Hematopoietic multipotent progenitor cell treated with erythropoietin and hydrocortisone succinate and interleukin-3 and kit ligand, for 15 days (in vitro differentiated cells): ENCODE measurements at regions not wholly inside any gene's neighbourhood (a gene's known extent, or its start where the extent isn't known, plus 50 kb on each side); places are given as distances from the start of the nearest gene placed in this dataset.
"Not testable (repeated sequence)": the region's sequence is repeated elsewhere in the genome, so short reads cannot be mapped to it uniquely, and the experiment has no call there.

Experiments used
- DNase-seq: peaks from one replicate; pipeline ENCODE4 v3.0.0-alpha.2; 2015; ENCODE audit warnings: low spot score

DNA sequence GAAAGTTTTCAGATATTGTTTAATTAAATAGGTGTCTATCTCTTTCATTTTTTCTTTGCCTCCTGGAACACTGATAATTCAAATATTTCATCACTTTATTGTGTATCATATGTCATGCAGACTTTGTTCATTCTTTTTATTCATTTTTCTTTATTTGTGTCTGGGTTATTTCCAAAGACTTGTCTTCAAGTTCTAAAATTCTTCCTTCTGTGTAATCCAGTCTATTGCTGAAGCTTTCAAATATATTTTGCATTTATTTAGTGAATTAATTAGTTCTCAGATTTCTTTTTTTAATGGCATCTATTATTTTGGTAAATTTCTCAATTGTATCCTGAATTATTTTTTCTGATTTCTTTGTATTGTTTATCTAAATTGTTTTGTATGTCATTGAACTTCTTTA is 70.1 kb downstream of the ZNF330 start:
- DNase-seq: no peak

DNA sequence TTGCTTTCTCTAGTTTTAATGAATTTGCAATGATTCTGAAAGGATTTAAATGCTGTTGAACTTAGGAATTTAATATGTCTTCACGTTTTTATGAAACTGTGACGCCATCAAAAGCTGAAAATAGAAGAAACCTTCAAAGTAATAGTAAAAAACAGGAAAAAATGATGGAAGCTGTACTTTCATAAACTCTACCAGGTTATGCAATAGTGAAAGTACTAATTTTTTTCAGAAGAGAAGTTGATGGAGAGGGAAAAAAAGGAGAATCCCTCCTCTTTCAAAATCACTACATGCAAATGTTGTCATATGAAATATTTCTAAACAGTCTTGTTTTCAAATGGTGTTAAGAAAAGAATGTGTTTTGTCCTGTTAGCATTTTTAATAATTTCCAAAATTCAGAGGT is 73.6 kb downstream of the ZNF330 start:
- DNase-seq: no peak

DNA sequence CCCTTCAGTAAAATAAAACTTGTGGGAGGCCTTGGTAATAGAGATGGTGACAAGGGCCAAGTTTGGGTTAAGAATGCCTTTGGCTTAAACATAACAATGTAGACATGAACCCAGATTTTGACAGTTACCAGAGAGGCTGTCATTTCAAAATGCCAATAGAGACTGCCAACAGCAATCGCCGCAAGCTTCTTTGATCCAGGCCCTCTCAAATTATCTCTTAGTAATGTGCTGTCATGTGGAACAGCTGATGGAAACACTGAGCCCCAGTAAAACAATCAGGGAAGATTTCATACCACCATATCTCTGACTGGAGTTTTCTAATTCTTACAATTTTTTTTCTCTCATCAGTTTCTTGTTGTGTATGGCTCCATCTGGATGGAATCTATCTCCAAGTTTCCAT is 80.5 kb downstream of the ZNF330 start:
- no peak for DNase-seq

DNA sequence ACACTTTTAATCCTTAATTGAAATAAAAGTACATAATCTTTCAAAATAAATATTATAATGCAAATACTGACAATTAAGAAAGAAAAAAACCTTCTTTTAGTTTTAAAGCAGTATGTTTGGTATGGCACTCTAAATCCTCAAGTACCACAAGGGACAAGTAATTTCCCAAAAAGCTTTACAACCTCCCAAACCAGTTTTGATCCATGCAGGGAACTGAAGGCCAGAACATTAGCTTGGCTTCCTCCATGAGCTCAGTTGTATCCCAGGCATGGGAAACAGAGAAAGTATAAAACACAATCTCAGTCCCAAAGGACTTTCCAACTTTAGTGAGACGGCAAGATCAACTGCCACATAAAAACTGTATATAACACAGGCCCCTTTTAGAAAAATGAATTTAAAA is 82.2 kb downstream of the ZNF330 start:
- no peak for DNase-seq

DNA sequence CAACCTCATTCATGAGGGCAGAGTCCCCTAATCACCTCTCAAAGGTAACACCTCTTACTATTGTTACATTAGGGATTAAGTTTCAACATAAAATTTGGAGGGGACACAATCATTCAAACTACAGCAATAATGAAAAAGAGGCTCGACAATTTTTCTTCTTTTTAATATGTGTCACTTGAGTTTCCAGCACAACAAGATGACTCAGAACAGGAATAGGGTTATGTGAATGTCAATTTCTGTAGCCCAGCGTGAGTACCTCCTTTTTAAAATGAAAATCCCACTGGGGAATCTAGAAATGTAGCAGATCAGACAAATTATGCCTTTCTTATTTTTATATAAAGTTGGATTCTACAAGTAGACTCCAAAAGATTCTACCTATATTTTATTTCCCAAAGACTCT is 83.7 kb downstream of the ZNF330 start:
- DNase-seq: no peak

DNA sequence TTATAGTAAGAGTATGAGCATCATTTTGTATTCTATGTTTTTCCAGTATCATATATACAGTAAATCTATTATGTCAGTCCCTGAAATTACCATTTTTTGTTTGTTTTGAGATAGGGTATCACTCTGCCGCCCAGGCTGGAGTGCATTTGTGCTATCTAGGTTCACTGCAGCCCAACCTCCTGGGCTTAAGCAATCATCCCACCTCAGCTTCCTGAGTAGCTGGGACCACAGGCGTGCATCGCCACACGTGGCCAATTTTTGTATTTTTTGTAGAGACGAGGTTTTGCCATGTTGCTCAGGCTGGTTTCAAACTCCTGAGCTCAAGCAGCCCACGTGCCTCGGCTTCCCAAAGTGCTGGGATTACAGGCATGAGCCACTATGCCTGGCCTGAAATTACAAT is 85.6 kb downstream of the ZNF330 start:
- DNase-seq: no peak

DNA sequence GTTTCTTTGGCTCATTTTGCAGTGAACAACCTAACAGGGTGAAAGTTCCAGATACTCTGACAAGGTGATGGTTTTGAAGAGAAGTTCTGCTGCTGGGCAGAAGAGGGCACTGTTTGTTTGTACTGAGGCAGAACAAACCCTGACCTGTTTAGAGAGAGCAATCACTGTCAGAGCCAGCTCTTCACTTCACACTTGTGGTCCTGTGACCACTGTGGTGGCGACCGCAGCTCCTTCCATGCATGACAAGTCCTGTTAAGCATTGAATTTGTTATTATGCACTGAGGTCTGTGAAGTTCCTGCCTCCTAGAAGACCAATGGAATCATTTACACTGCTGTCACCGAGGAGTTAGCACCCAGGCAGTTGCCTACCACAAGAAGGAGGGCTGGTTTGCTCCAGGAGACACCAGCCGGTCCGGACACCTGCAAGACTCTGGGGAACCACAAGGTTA is 86.6 kb downstream of the ZNF330 start:
- peak; percentile 3 for DNase-seq

DNA sequence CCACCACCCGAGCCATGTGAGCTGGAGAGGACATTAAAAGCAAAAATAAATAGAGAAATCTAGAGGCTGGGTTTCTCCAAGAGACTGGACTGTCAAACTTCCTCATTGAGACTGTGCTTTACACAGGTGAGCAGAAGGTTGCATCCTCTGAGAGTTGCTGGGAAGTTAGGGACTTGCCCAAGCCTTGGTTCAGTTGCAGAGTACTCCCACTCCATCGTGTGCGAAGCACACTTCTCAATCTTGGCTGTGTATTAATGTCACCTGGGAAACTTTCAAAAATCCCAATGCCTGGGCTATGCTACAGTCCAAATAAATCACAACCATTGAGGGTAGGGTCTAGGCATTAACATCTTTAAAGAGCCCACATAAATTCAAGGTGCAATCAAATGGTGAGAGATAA is 89.2 kb downstream of the ZNF330 start:
- DNase-seq: no peak

DNA sequence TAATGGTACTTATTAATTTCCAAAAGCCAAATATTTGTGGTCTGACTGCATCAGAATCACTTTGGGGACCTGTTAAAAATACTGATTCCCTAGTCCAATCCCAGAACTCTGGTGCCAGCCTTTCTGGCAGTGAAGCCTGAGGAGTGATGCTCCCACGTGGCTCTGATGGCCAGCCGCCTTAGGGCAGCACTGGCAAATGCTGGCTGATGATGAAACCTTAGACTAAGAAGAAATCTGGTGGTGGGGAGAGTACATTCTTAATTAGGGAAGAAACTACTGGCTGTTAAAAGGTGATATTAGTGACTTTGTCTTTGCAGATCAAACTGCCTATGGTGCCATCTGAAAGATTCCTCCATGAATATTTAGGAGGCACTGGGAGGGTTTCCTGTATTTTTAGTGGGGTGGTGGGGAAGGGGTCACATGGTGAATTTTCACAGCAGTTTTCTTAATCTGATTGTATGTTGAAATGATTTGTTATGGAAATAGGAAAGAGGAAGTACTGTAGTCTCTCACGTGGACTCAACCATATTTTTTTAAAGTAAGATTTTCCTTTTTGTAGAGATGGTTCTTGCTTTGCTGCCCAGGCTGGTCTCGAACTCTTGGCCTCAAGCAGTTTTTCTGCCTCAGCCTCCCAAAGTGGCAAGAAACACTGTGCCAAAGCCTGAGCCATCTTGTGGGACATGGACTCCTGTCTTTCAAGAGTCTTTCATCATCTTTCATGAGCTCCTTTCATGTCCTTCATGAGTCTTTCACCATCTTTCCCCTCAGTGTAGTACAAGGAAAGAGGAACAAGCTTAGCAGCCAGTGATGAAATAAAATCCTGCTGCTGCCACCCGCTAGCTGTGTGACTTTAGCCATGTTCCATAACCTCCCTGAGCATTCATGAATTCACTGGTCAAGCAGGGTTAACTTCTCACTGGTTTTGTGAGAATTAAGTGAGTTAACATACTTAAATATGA is 90.8 kb downstream of the ZNF330 start:
- DNase-seq: no peak

DNA sequence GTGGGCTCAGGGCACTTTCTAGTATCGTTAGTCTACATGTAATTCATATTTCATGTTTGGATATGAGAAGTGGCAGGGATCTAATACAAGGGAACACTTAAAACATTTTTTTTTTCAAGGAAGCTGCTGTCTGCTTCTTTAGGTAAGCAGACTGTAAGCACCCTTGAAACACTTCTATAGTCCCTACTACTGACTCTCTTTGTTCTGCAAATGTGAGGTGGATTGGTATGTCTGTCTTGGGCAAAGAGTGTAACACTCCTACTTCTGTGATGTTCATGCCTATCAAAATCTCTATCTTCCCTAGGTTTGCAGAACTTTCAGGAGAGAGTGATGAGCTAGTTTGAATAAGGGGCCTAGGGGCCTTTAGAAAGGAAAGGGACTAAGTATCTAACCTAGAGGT is 93.9 kb downstream of the ZNF330 start:
- no peak for DNase-seq

DNA sequence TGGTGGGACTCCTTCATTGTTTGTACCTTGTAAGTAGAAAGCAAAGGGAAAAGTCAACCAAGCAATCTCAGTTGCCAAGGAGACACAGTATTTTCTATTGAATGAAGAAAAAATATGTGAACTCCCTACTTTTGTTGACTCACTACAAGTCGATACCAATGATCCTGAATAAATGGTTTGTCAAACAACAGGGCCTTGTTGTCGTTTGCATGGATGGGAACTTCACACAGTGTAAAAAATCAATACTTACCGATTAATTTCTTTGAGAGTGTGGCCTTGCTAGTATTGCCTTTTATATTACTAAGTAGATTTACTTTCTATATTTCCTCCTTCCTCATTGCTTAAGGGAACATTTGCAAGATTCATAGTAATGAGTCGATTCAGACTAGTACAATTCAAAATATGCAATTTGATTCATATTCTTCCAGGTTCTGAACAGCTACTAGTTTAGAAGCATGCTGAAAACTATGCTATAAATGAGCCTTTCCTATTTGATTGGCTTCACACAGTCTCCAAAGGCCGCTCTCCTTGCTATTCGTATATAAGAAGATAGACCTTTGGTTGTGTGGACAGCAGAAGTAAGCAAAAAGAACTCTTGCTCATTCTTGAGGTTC is 108.0 kb downstream of the ZNF330 start:
- DNase-seq: no peak

DNA sequence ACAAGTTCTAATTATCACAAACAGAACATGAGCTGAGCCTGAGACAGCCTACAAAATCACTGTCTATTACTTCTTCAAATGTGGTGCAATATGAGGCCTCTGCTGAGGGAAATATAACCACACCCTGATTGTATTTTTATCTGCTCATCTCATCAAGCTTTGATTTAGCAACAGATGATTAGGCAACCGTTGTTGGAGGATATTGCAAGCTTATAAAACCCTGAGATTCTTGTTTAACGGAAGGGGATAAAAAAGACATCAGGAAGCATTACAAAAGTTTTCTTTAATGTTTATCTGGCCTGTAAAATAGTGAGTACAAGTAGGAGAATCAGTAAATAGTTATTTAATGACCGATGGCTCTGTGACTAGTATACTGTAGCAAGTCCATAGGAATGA is 108.5 kb downstream of the ZNF330 start:
- DNase-seq: no peak

DNA sequence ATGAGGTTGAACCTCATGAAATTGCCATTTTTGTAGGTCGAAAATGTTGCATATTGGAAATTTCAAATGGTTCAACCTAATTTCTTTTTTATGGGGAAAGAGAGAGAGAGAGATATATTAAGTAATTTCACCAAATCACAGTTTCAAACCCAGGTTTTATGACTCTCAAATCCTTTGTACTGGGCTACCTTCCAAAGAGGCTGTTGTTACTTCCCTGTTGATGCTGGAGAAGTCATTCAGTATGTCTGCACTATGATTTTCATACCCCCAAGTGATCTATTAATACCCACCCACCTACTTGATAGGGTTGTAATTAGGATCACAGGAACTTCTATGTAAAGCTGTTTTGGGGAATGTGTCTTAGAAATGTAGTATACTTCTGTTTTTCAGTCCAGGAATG is 109.9 kb downstream of the ZNF330 start:
- DNase-seq: no peak

DNA sequence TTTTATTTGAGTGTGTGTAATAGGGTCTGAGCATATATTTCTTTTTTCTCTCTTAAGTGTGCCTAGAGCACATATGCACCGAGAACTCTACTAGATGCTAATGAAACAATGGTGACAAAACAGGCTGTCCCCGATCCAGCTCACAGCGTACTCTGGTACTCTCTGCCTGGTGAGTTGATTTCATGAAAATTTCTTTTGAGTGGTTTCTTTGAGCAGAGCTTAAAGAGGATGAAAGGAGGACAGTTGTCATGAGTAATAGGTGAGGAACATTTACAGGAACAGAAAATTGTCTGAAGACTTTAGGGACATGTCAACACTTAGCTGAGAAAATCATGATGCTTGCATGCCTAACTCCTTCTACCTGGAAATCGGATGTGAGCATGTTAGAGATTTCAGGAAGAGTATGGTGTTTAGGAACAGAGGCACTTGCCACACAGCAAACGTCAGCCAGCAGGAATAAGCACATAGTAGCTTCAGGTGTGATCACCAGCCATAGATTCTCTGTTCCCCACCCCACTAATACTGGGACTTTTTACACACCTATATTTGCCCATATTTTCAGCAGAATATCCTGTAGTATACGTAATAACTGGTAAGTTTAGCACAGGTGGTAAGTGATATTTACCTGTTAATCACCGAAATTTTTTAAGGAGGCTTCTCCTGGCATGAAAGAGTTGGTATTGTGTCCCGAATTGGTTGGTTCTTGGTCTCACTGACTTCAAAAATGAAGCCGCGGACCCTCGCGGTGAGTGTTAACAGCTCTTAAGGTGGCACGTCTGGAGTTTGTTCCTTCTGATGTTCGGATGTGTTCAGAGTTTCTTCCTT is 111.1 kb downstream of the ZNF330 start:
- DNase-seq: no peak

DNA sequence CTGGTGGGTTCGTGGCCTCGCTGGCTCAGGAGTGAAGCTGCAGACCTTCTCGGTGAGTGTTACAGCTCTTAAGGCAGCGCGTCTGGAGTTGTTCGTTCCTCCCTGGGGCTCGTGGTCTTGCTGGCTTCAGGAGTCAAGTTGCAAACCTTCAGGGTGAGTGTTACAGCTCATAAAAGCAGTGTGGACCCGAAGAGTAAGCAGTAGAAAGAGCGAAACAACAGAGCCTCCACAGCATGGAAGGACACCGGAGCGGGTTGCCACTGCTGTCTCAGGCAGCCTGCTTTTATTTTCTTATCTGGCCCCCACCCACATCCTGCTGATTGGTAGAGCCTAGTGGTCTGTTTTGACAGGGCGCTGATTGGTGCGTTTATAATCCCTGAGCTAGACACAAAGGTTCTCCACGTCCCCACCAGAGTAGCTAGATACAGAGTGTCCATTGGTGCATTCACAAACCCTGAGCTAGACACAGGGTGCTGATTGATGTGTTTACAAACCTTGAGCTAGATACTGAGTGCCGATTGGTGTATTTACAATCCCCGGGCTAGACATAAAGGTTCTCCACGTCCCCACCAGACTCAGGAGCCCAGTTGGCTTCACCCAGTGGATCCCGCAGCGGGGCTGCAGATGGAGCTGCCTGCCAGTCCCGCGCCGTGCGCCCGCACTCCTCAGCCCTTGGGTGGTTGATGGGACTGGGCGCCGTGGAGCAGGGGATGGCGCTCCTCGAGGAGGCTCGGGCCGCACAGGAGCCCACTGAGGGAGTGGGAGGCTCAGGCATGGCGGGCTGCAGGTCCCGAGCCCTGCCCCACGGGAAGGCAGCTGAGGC is 111.9 kb downstream of the ZNF330 start:
- DNase-seq: not testable (repeated sequence)

DNA sequence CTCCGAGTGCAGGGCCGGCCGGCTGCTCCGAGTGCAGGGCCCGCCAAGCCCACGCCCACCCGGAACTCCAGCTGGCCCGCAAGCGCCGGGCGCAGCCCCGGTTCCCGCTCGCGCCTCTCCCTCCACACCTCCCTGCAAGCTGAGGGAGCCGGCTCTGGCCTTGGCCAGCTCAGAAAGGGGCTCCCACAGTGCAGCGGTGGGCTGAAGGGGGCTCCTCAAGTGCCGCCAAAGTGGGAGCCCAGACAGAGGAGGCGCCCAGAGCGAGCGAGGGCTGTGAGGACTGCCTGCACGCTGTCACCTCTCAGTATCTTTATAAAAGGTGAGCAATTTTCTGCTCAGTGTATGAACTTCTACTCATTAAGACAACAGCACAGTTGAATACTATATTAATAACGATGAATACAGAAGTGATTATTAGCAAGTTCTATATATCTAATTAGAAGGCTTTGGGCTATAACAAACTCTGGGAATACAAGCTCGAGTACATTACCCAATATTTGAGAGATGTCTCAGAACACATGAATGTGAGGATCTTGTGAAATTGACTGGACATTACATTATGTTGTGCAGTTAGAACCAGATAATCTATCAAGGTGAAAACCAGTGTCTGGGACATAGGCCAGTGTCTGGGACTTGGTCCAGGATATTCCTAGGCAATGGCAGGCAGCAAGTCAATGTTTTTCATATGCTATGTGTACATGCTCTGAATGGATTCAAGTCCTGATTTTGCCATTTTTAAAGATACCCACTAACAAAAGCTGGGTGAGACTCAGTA is 112.9 kb downstream of the ZNF330 start:
- not testable (repeated sequence) for DNase-seq

DNA sequence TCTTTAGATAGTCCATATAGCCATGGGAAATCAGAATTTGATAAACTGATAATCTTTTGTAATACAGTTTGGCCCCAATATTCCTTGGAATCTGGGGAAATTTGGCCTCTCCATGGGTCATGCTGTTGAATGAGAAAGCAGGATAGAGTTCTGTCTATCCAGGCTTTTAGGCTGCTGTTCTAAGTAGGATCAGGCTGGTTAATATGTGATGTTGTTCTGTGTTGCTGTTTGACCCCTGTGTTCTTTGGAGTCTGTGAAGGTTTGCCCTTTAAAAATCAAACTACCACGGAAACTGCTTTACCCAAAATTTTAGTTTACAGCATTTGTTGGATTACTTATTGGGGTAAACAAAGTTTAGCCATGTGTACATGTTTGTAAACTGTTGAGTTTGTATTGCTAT is 114.5 kb downstream of the ZNF330 start:
- DNase-seq: no peak

DNA sequence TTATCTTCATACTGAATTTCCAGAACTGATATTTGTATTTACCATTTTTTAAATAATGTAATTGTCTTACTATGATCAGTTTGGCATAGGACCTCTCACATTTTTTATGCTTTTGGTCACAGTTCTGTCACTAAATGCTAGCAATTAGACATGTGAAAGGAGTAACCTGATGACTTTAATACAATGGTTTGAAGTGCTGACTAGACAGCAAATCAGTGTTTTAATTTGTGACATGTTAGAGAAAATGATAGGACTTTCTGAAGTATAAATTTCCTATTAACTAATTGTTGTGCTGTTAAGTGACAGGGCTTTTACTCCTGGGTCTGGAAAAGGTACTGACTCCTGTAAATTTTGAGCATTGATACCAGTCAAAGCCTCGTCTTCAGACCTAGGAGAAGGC is 117.5 kb downstream of the ZNF330 start:
- no peak for DNase-seq

DNA sequence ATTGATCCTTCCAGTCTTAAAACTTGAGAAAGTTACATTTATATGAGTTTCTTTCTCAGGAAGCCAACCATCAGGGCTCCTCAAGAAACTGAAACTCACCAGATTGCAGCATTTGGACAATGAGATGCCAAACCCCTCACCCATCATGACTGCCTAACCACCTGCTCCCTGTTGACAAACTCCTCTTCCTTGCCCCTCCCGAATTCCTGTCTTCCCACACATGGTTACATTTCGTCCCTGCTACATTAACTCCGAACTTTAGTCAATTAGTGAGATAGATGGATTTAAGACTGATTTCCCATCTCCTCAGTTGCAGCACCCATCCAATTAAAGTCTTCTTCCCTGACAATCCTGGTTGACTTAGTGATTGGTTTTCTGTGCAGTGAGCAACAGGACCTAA is 118.7 kb downstream of the ZNF330 start:
- no peak for DNase-seq

DNA sequence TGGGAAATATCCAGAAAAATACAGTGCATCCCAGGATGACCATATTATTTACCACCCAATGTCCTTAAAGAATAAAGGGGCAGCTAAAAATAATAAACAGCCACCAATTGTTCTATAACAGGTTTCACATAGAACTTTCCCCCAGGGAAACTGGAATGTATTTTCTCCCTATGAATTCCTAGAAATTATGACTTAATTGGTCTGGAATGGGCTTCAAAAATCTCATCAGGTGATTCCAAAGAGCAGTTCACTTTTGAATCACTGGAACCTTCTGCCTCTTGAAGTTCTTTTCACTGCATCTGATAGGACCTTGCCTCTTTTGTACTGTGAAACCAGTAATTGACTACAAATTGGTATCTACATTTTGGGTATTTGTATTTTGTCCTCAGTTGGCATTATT is 119.3 kb downstream of the ZNF330 start:
- DNase-seq: no peak

DNA sequence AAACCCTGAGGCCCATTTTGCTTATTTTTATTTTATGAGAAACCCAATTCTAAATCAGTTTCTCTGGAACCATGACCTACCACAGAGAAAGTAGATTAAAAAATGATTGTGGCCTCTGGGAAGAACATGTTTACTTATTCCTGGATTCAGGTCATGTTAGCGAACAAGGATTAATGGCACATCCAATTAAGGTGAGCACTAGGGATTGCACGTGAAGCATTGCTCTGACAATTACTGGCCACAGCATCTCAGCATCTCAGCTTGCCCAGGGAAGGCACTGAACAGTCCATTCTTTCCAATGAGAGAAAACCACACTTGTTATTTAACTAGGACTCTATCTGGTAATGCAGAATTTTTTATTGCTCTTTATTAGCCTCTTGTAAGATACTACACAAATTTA is 119.8 kb downstream of the ZNF330 start:
- DNase-seq: no peak
